WTC11 (cell line): ENCODE measurements at regions not wholly inside any gene's neighbourhood (a gene's known extent, or its start where the extent isn't known, plus 50 kb on each side); places are given as distances from the start of the nearest gene placed in this dataset.

ENCODE experiments used
- ATF2 ChIP-seq: sonication (generic); formaldehyde crosslinking; IDR thresholded peaks from 2 replicates; pipeline ENCODE4 v1.8.1; 2022; ENCODE audit warnings: low read depth, missing genetic modification reagents, borderline replicate concordance
- ATF3 ChIP-seq: sonication (generic); formaldehyde crosslinking; conservative IDR thresholded peaks from 2 replicates; pipeline ENCODE4 v1.8.1; 2022; ENCODE audit warnings: mild to moderate bottlenecking, missing genetic modification reagents
- CTCF ChIP-seq: fragments of 200-600 bp; IDR thresholded peaks from 2 replicates; pipeline ENCODE4 v1.8.0; 2022; ENCODE audit warnings: antibody characterized with exemption
- FOXK1 ChIP-seq: sonication (generic); formaldehyde crosslinking; IDR thresholded peaks from 2 replicates; pipeline ENCODE4 v1.8.0; 2022; ENCODE audit warnings: mild to moderate bottlenecking, moderate library complexity, missing genetic modification reagents
- MAX ChIP-seq: sonication (generic); formaldehyde crosslinking; IDR thresholded peaks from 2 replicates; pipeline ENCODE4 v1.8.0; 2022; ENCODE audit warnings: mild to moderate bottlenecking, missing genetic modification reagents
- NFE2L1 ChIP-seq: sonication (generic); formaldehyde crosslinking; IDR thresholded peaks from 2 replicates; pipeline ENCODE4 v1.8.1; 2023; ENCODE audit warnings: missing genetic modification reagents
- SP1 ChIP-seq: sonication (generic); formaldehyde crosslinking; conservative IDR thresholded peaks from 2 replicates; pipeline ENCODE4 v1.8.1; 2022; ENCODE audit warnings: missing genetic modification reagents
- STAT6 ChIP-seq: sonication (generic); formaldehyde crosslinking; conservative IDR thresholded peaks from 2 replicates; pipeline ENCODE4 v1.8.1; 2023; ENCODE audit warnings: mild to moderate bottlenecking, low read depth, missing genetic modification reagents, moderate library complexity
- TEAD4 ChIP-seq: sonication (generic); formaldehyde crosslinking; IDR thresholded peaks from 2 replicates; pipeline ENCODE4 v1.8.0; 2022; ENCODE audit warnings: mild to moderate bottlenecking, missing genetic modification reagents
- TP53 ChIP-seq: sonication (generic); formaldehyde crosslinking; IDR thresholded peaks from 2 replicates; pipeline ENCODE4 v1.8.1; 2023; ENCODE audit warnings: mild to moderate bottlenecking, missing genetic modification reagents
- USF1 ChIP-seq: sonication (generic); formaldehyde crosslinking; IDR thresholded peaks from 2 replicates; pipeline ENCODE4 v1.8.0; 2022; ENCODE audit warnings: mild to moderate bottlenecking, missing genetic modification reagents
- ZNF121 ChIP-seq: sonication (generic); formaldehyde crosslinking; IDR thresholded peaks from 2 replicates; pipeline ENCODE4 v1.8.0; 2023; ENCODE audit warnings: missing genetic modification reagents
- ZNF396 ChIP-seq: fragments of 250-450 bp; sonication (Bioruptor Pico); IDR thresholded peaks from 2 replicates; pipeline ENCODE4 v1.8.0; 2021; ENCODE audit warnings: mild to moderate bottlenecking, moderate library complexity, borderline replicate concordance

- TF ChIP-seq CTCF (no peak), ZNF396 (CRISPR knock-in tag) (no peak), FOXK1 (CRISPR knock-in tag) (no peak), ATF2 (CRISPR knock-in tag) (no peak), USF1 (CRISPR knock-in tag) (no peak), SP1 (CRISPR knock-in tag) (no peak), NFE2L1 (CRISPR knock-in tag) (no peak), ZNF121 (no peak), MAX (CRISPR knock-in tag) (no peak), ATF3 (CRISPR knock-in tag) (no peak), TEAD4 (CRISPR knock-in tag) (no peak), TP53 (CRISPR knock-in tag) (no peak), STAT6 (CRISPR knock-in tag) (no peak)
Measured at GRCh38 chr4:3614731-3614980, 82.4 kb upstream of the LRPAP1 start.
